ENCODE measurements at regions not wholly inside any gene's neighbourhood (a gene's known extent, or its start where the extent isn't known, plus 50 kb on each side); places are given as distances from the start of the nearest gene placed in this dataset.

DNA sequence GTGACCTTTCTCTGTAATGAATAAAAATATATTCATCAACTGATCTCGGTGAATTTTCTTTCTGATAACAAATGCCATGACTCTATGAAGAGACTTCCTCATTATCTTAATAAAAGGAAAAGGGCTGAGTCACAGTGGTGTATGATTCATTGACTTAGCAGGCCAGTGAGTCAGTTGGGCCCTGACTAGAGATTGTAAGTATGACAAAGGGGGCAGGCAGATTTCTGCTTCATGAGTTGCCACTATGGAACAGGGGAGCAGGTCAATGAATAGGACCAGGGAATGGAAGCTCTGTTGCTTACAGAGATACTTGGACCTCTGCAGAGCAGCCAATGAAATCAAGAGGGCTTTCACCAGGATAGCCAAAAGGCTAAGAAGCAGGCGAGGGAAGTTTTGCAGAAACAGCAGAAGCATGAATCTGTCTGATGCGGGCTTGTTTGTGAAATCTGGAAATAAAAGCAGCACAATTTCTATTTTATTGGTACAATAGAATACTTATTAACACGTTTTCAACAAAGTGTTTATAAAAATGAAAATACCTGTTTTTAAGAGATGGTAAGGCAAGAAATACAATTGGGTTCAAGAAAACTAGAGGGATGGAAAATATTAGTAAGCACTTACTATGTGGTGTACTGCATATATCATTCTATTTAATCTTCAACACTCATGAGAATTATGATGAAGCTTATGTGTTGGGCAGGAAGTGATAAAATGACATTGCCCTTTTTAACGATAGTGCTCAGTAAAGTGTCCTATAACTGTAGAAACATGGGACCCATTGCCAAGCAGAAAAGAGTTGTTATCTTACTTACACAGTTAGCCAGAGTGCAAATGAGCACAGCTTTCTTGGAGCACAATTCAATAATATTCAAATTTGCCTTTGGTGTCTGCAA, 169.8 kb upstream of the MYRIP start:
- no peak for TF ChIP-seq SCRT1 (tag by site-specific recombination; IDR thresholded peaks at IDR 0.05; ENCODE audit: borderline replicate concordance)
- no peak for TF ChIP-seq ZNF621 (tag by site-specific recombination; IDR thresholded peaks at IDR 0.05)
- no peak for TF ChIP-seq ZNF324 (tag by site-specific recombination; IDR thresholded peaks at IDR 0.05)
- TF ChIP-seq, protein P1, sequence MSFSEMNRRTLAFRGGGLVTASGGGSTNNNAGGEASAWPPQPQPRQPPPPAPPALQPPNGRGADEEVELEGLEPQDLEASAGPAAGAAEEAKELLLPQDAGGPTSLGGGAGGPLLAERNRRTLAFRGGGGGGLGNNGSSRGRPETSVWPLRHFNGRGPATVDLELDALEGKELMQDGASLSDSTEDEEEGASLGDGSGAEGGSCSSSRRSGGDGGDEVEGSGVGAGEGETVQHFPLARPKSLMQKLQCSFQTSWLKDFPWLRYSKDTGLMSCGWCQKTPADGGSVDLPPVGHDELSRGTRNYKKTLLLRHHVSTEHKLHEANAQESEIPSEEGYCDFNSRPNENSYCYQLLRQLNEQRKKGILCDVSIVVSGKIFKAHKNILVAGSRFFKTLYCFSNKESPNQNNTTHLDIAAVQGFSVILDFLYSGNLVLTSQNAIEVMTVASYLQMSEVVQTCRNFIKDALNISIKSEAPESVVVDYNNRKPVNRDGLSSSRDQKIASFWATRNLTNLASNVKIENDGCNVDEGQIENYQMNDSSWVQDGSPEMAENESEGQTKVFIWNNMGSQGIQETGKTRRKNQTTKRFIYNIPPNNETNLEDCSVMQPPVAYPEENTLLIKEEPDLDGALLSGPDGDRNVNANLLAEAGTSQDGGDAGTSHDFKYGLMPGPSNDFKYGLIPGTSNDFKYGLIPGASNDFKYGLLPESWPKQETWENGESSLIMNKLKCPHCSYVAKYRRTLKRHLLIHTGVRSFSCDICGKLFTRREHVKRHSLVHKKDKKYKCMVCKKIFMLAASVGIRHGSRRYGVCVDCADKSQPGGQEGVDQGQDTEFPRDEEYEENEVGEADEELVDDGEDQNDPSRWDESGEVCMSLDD (tag by site-specific recombination; IDR thresholded peaks at IDR 0.05), result no peak
- TF ChIP-seq ZNF138 (tag by site-specific recombination; IDR thresholded peaks at IDR 0.05; ENCODE audit: borderline replicate concordance), result no peak
- no peak for TF ChIP-seq KLF10 (tag by site-specific recombination; IDR thresholded peaks at IDR 0.05)
- TF ChIP-seq ZSCAN5A (tag by site-specific recombination; IDR thresholded peaks at IDR 0.05), result no peak
- no peak for TF ChIP-seq ZNF776 (tag by site-specific recombination; IDR thresholded peaks at IDR 0.05; ENCODE audit: borderline replicate concordance)
- TF ChIP-seq ZNF140 (tag by site-specific recombination; IDR thresholded peaks at IDR 0.05), result no peak
- no peak for TF ChIP-seq KLF9 (tag by site-specific recombination; IDR thresholded peaks at IDR 0.05; ENCODE audit: low read depth)
- TF ChIP-seq ZNF837 (tag by site-specific recombination; IDR thresholded peaks at IDR 0.05), result no peak
- no peak for TF ChIP-seq ZNF341 (tag by site-specific recombination; IDR thresholded peaks at IDR 0.05; ENCODE audit: low read depth)
- no peak for TF ChIP-seq SP3 (tag by site-specific recombination; IDR thresholded peaks at IDR 0.05)
- TF ChIP-seq ZIC2 (tag by site-specific recombination; IDR thresholded peaks at IDR 0.05), result no peak
- TF ChIP-seq, protein P2, sequence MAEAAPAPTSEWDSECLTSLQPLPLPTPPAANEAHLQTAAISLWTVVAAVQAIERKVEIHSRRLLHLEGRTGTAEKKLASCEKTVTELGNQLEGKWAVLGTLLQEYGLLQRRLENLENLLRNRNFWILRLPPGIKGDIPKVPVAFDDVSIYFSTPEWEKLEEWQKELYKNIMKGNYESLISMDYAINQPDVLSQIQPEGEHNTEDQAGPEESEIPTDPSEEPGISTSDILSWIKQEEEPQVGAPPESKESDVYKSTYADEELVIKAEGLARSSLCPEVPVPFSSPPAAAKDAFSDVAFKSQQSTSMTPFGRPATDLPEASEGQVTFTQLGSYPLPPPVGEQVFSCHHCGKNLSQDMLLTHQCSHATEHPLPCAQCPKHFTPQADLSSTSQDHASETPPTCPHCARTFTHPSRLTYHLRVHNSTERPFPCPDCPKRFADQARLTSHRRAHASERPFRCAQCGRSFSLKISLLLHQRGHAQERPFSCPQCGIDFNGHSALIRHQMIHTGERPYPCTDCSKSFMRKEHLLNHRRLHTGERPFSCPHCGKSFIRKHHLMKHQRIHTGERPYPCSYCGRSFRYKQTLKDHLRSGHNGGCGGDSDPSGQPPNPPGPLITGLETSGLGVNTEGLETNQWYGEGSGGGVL (tag by site-specific recombination; IDR thresholded peaks at IDR 0.05), result no peak
- TF ChIP-seq CTCF (tag by site-specific recombination; IDR thresholded peaks at IDR 0.05), result no peak
- no peak for TF ChIP-seq ZFP3 (tag by site-specific recombination; IDR thresholded peaks at IDR 0.05; ENCODE audit: low read depth)
- TF ChIP-seq RBAK (tag by site-specific recombination; IDR thresholded peaks at IDR 0.05), result no peak
- TF ChIP-seq ZNF404 (tag by site-specific recombination; IDR thresholded peaks at IDR 0.05), result no peak
- no peak for TF ChIP-seq ZNF146 (tag by site-specific recombination; IDR thresholded peaks at IDR 0.05)
- ChIA-PET CTCF (no interaction called here), POLR2A (no interaction called here)
- Histone ChIP-seq H3K4me3 (ENCODE audit: low read depth, low read length) (no peak overlapping the region), H3K36me3 (ENCODE audit: control insufficient read depth in 2 of 2, insufficient read depth in 1 of 2, low read length in 2 of 2) (no peaks in the 10 kb centered on the region), H3K27ac (ENCODE audit: extremely low read depth, low read depth, low read length) (no peak overlapping the region), H3K4me1 (ENCODE audit: control insufficient read depth, insufficient read depth, low read length) (no peaks in the 10 kb centered on the region), H3K9me3 (ENCODE audit: control insufficient read depth, insufficient read depth, low read depth, low read length) (no peaks in the 10 kb centered on the region)
